IMR-90 (cell line): ENCODE measurements at regions not wholly inside any gene's neighbourhood (a gene's known extent, or its start where the extent isn't known, plus 50 kb on each side); places are given as distances from the start of the nearest gene placed in this dataset.

Experiments
- ATAC-seq: fragments of 200-7000 bp; cut with Tn5 transposase; 2 replicates; pipeline ENCODE4 v1.9.1; 2020; ENCODE audit warnings: low read depth, mild to moderate bottlenecking, moderate library complexity
- BruUV-seq: library from RNA; stranded (reverse); fragments of 400-500 nt; replicated peaks from 2 replicates; lab custom pipeline; 2021; lab: Mats Ljungman, UMichigan
- CTCF ChIA-PET: fragments of 300-600 bp; formaldehyde crosslinking; extraction: SDS; loops from one replicate; lab custom pipeline; 2021; ENCODE audit warnings: antibody characterized with exemption; lab: Yijun Ruan, JAX
- POLR2A ChIA-PET: fragments of 300-600 bp; sonication (Branson Sonifier 250); formaldehyde crosslinking; loops from one replicate; lab custom pipeline; 2022; ENCODE audit warnings: antibody characterized with exemption; ENCODE audit not compliant: unreplicated experiment; lab: Charles Lee
- DNase-seq: peaks from one replicate; pipeline ENCODE4 v3.0.0; 2013
- H2AFZ ChIP-seq: replicated peaks from 2 replicates; pipeline ENCODE3; 2013; ENCODE audit warnings: low read length, mild to moderate bottlenecking; ENCODE audit not compliant: poor library complexity
- H2AK5ac ChIP-seq: 2 replicates; pipeline ENCODE4 v1.6.1; 2013; ENCODE audit warnings: low read depth, low read length, inconsistent platforms
- H2AK9ac ChIP-seq: replicated peaks from 2 replicates; pipeline ENCODE3; 2013; ENCODE audit warnings: mild to moderate bottlenecking, low read depth, low read length, moderate library complexity; ENCODE audit not compliant: poor library complexity
- H2BK120ac ChIP-seq: 2 replicates; pipeline ENCODE4 v1.6.1; 2013; ENCODE audit warnings: low read depth, low read length, inconsistent platforms
- H2BK15ac ChIP-seq: 3 replicates; pipeline ENCODE4 v1.6.1; 2013; ENCODE audit warnings: low read depth, low read length, inconsistent platforms
- H2BK20ac ChIP-seq: 2 replicates; pipeline ENCODE4 v1.6.1; 2013; ENCODE audit warnings: low read depth, mild to moderate bottlenecking, inconsistent platforms, low read length, moderate library complexity
- H2BK5ac ChIP-seq: 2 replicates; pipeline ENCODE4 v1.6.1; 2013; ENCODE audit warnings: mild to moderate bottlenecking, low read depth, low read length, inconsistent platforms; ENCODE audit not compliant: poor library complexity, severe bottlenecking
- H3K14ac ChIP-seq: replicated peaks from 2 replicates; pipeline ENCODE4 v1.6.1; 2013; ENCODE audit warnings: low read depth, low read length, inconsistent platforms
- H3K18ac ChIP-seq: 2 replicates; pipeline ENCODE4 v1.6.1; 2013; ENCODE audit warnings: low read depth, low read length, control low read depth
- H3K23ac ChIP-seq: 2 replicates; pipeline ENCODE4 v1.6.1; 2013; ENCODE audit warnings: low read depth, low read length, inconsistent platforms
- H3K27ac ChIP-seq: 2 replicates; pipeline ENCODE4 v1.5.1; 2013; ENCODE audit warnings: mild to moderate bottlenecking, control low read depth, low read length; ENCODE audit not compliant: insufficient read depth
- H3K27me3 ChIP-seq: 2 replicates; pipeline ENCODE4 v1.6.1; 2013; ENCODE audit warnings: low read length; ENCODE audit not compliant: control insufficient read depth, insufficient read depth
- H3K36me3 ChIP-seq: 2 replicates; pipeline ENCODE4 v1.6.1; 2013; ENCODE audit warnings: low read length, mixed read lengths; ENCODE audit not compliant: control insufficient read depth, insufficient read depth
- H3K4ac ChIP-seq: 2 replicates; pipeline ENCODE4 v1.6.1; 2013; ENCODE audit warnings: low read depth, low read length, inconsistent platforms
- H3K4me1 ChIP-seq: 2 replicates; pipeline ENCODE4 v1.6.1; 2013; ENCODE audit warnings: low read length, mixed read lengths; ENCODE audit not compliant: control insufficient read depth, insufficient read depth
- H3K4me2 ChIP-seq: 2 replicates; pipeline ENCODE4 v1.6.1; 2013; ENCODE audit warnings: low read depth, mild to moderate bottlenecking, control low read depth, low read length, moderate library complexity
- H3K4me3 ChIP-seq: 2 replicates; pipeline ENCODE4 v1.5.1; 2013; ENCODE audit warnings: low read depth, mild to moderate bottlenecking, control low read depth, low read length, moderate library complexity; ENCODE audit not compliant: insufficient read depth
- H3K56ac ChIP-seq: 2 replicates; pipeline ENCODE4 v1.6.1; 2013; ENCODE audit warnings: low read length, inconsistent platforms; ENCODE audit not compliant: insufficient read depth; ENCODE audit errors: extremely low read depth
- H3K79me1 ChIP-seq, 2 experiments: 2 replicates each; pipeline ENCODE4 v1.6.1; 2013; ENCODE audit warnings: low read length in 2 of 2, inconsistent platforms in 1 of 2, low read depth in 1 of 2
- H3K9ac ChIP-seq: 2 replicates; pipeline ENCODE4 v1.6.1; 2013; ENCODE audit warnings: low read depth, low read length, control low read depth
- H3K9me1 ChIP-seq: 2 replicates; pipeline ENCODE4 v1.6.1; 2013; ENCODE audit warnings: low read length, inconsistent platforms; ENCODE audit not compliant: insufficient read depth
- H3K9me3 ChIP-seq: 2 replicates; pipeline ENCODE4 v1.6.1; 2013; ENCODE audit warnings: low read length; ENCODE audit not compliant: control insufficient read depth, insufficient read depth
- H4K20me1 ChIP-seq: 2 replicates; pipeline ENCODE4 v1.6.1; 2013; ENCODE audit warnings: low read length, inconsistent platforms; ENCODE audit not compliant: insufficient read depth
- H4K5ac ChIP-seq: 2 replicates; pipeline ENCODE4 v1.6.1; 2013; ENCODE audit warnings: mild to moderate bottlenecking, low read depth, low read length, control low read depth
- H4K8ac ChIP-seq, 2 experiments: 2 replicates each; pipeline ENCODE4 v1.6.1; 2013; ENCODE audit warnings: low read depth in 2 of 2, low read length in 2 of 2, control low read depth in 1 of 2, inconsistent platforms in 1 of 2
- H4K91ac ChIP-seq: 2 replicates; pipeline ENCODE4 v1.6.1; 2013; ENCODE audit warnings: low read depth, low read length, inconsistent platforms; ENCODE audit not compliant: insufficient read depth
- BHLHE40 ChIP-seq: fragments of 150-350 bp; IDR thresholded peaks from 2 replicates; pipeline ENCODE4 v1.6.1; 2016; ENCODE audit warnings: mild to moderate bottlenecking, low read depth, low read length
- CEBPB ChIP-seq: IDR thresholded peaks from 2 replicates; pipeline ENCODE4 v1.6.1; 2012; ENCODE audit warnings: low read depth, low read length, improper control_type of control experiment
- CHD1 ChIP-seq: IDR thresholded peaks from 2 replicates; pipeline ENCODE4 v1.6.1; 2012; ENCODE audit warnings: low read depth, low read length, improper control_type of control experiment
- ELK1 ChIP-seq: fragments of 150-350 bp; IDR thresholded peaks from 2 replicates; pipeline ENCODE4 v1.6.1; 2016; ENCODE audit warnings: low read depth, mild to moderate bottlenecking, low read length, moderate library complexity, borderline replicate concordance
- FOS ChIP-seq: fragments of 150-350 bp; IDR thresholded peaks from 2 replicates; pipeline ENCODE4 v1.6.1; 2016; ENCODE audit warnings: low read depth, low read length
- MAFK ChIP-seq: IDR thresholded peaks from 2 replicates; pipeline ENCODE4 v1.6.1; 2012; ENCODE audit warnings: low read depth, low read length, improper control_type of control experiment
- MAZ ChIP-seq: IDR thresholded peaks from 2 replicates; pipeline ENCODE4 v1.6.1; 2012; ENCODE audit warnings: low read depth, mild to moderate bottlenecking, low read length, improper control_type of control experiment, moderate library complexity, borderline replicate concordance
- NFE2L2 ChIP-seq: fragments of 150-350 bp; IDR thresholded peaks from 2 replicates; pipeline ENCODE4 v1.6.1; 2016; ENCODE audit warnings: low read depth, mild to moderate bottlenecking, low read length
- POLR2A ChIP-seq: IDR thresholded peaks from 2 replicates; pipeline ENCODE4 v1.6.1; 2012; ENCODE audit warnings: mild to moderate bottlenecking, low read depth, low read length
- RAD21 ChIP-seq: IDR thresholded peaks from 2 replicates; pipeline ENCODE4 v1.6.1; 2012; ENCODE audit warnings: low read length, improper control_type of control experiment
- RCOR1 ChIP-seq: IDR thresholded peaks from 2 replicates; pipeline ENCODE4 v1.6.1; 2012; ENCODE audit warnings: mild to moderate bottlenecking, low read length, improper control_type of control experiment; ENCODE audit not compliant: insufficient replicate concordance
- USF2 ChIP-seq: fragments of 150-350 bp; IDR thresholded peaks from 2 replicates; pipeline ENCODE4 v1.6.1; 2017; ENCODE audit warnings: mild to moderate bottlenecking, antibody characterized with exemption, low read length, low read depth
- WGBS, 2 experiments: methylation state at CpG; one replicate each; pipeline versions ENCODE4 v1.1.5 to v1.1.7; 2013; ENCODE audit warnings: missing lambda C conversion rate in 2 of 2; ENCODE audit not compliant: insufficient read length in 1 of 2; ENCODE audit errors: extremely low coverage in 2 of 2; 5-methylcytosine and 5-hydroxymethylcytosine counted together
- dilution Hi-C: fragments of 300-500 bp; cut with HindIII; formaldehyde crosslinking; loops from one replicate; pipeline ENCODE4 v1.14.3; 2018; ENCODE audit warnings: low sequenced_read_pairs; ENCODE audit not compliant: unreplicated experiment
- in situ Hi-C: fragments of 300-500 bp; cut with MboI; formaldehyde crosslinking; loops from 3 replicates; pipeline ENCODE4 v1.14.3; 2019; ENCODE audit warnings: low sequenced_read_pairs, inconsistent platforms, mixed read lengths
- intact Hi-C: fragments of 100-400 bp; cut with micrococcal nuclease; formaldehyde crosslinking; loops from 2 replicates; pipeline ENCODE4 v1.10.0; 2022
- TF ChIP-seq, protein P1 (sequence below): conservative IDR thresholded peaks from 2 replicates; pipeline ENCODE4 v1.5.1; 2012; ENCODE audit warnings: mild to moderate bottlenecking, low read depth, low read length, improper control_type of control experiment

DNA sequence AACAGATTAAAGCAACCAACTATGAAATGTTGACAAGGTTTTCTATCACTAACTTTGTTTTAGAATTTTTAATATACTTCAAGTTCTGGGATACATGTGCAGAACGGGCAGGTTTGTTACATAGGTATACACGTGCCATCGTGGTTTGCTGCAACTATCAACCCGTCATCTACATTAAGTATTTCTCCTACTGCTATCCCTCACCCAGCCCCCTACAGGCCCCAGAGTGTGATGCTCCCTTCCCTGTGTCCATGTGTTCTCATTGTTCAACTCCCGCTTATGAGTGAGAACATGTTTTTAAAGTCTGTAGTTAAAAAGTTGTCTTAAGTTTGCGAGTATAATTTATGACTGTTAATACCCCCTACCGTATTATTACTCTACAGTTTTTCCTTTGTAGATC, 844.3 kb upstream of the MANEA start:
- no peak overlapping the region for H3K14ac ChIP-seq
- peaks cover 3% of the 10 kb centered on the region; the same call in 1 of the 2 replicates for H3K9me3 ChIP-seq
- WGBS, 2 experiments: no CpG with 5 or more reads among the region's 7 CpGs
- no peak overlapping the region for H2BK20ac ChIP-seq
- no peak overlapping the region for H3K4me3 ChIP-seq
- H4K5ac ChIP-seq: no peak overlapping the region
- no peak overlapping the region for H2BK15ac ChIP-seq
- H2AK5ac ChIP-seq: no peak overlapping the region
- intact Hi-C loops: no loop called here
- POLR2A ChIA-PET: no interaction called here
- H2BK120ac ChIP-seq: no peak overlapping the region
- no peaks in the 10 kb centered on the region for H3K9me1 ChIP-seq
- H2BK5ac ChIP-seq: no peak overlapping the region
- no peak overlapping the region for H3K18ac ChIP-seq
- no peak overlapping the region for H3K27ac ChIP-seq
- no peak for ATAC-seq
- H3K4me1 ChIP-seq: no peaks in the 10 kb centered on the region
- H3K23ac ChIP-seq: no peak overlapping the region
- BruUV-seq: no TSS peak
- H4K8ac ChIP-seq: no peak overlapping the region
- H4K91ac ChIP-seq: no peak overlapping the region
- in situ Hi-C loops: no loop called here
- H3K4me2 ChIP-seq: no peak overlapping the region
- no peak overlapping the region for H3K4ac ChIP-seq
- no peak for DNase-seq
- TF ChIP-seq POLR2A (no peak), CHD1 (no peak), RAD21 (no peak), MAFK (no peak), MAZ (no peak), USF2 (no peak), FOS (no peak), NFE2L2 (no peak), RCOR1 (no peak), ELK1 (no peak), BHLHE40 (no peak), CEBPB (no peak)
- TF ChIP-seq, protein P1, sequence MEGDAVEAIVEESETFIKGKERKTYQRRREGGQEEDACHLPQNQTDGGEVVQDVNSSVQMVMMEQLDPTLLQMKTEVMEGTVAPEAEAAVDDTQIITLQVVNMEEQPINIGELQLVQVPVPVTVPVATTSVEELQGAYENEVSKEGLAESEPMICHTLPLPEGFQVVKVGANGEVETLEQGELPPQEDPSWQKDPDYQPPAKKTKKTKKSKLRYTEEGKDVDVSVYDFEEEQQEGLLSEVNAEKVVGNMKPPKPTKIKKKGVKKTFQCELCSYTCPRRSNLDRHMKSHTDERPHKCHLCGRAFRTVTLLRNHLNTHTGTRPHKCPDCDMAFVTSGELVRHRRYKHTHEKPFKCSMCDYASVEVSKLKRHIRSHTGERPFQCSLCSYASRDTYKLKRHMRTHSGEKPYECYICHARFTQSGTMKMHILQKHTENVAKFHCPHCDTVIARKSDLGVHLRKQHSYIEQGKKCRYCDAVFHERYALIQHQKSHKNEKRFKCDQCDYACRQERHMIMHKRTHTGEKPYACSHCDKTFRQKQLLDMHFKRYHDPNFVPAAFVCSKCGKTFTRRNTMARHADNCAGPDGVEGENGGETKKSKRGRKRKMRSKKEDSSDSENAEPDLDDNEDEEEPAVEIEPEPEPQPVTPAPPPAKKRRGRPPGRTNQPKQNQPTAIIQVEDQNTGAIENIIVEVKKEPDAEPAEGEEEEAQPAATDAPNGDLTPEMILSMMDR: no peak
- no peak overlapping the region for H2AFZ ChIP-seq
- no peaks in the 10 kb centered on the region for H3K36me3 ChIP-seq
- no peak overlapping the region for H3K56ac ChIP-seq
- no peaks in the 10 kb centered on the region for H4K20me1 ChIP-seq
- H3K27me3 ChIP-seq: no peaks in the 10 kb centered on the region
- CTCF ChIA-PET: no interaction called here
- H3K9ac ChIP-seq: no peak overlapping the region
- H3K79me1 ChIP-seq: no peaks in the 10 kb centered on the region
- dilution Hi-C loops: no loop called here
- H2AK9ac ChIP-seq: no peak overlapping the region
